ENCODE measurements at regions not wholly inside any gene's neighbourhood (a gene's known extent, or its start where the extent isn't known, plus 50 kb on each side); places are given as distances from the start of the nearest gene placed in this dataset.

DNA sequence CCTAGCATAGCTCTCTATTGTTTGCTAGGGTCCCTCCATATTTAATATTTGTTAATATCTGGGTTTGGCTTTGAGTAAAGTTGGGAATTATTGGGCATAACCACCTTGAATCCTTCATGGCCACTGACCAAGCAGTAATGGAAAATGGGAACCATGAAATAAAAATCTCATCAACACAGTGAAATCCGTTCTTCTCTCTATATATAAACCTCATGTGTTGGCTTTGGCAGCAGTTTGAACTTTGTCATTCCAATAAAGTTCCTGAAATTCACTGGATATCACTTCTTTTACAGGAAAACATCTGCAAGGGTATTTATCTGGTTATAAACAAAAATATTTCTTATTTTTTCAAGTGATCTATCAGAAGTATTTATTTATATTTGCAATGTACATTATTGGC is 93.0 kb upstream of the MPDZ start:
- H3K4me3 ChIP-seq (ENCODE audit: low read depth, low read length): no peak overlapping the region

DNA sequence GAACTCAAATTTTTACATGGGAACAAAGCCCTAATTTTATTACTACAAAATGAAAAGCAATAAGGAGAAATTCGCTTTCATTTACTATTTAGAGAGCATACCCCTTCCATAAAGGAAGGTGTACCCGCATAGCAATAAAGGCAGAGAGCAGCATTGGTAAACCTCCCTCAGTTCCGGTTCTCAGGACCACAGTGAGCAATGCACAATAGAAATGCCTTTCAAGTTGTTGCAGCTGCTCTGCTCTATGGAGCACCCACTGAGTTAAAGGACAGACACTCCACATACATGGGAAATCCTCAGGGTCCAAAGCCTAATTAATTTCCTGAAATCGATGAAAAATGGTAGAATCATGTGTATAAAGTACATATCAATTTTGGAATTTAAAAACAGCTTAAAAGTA is 89.9 kb upstream of the MPDZ start:
- no peak overlapping the region for H3K4me3 ChIP-seq (ENCODE audit: low read depth, low read length)

GRCh38 chr9:13367784-13368183 is 88.3 kb upstream of the MPDZ start:
- H3K4me3 ChIP-seq (ENCODE audit: low read depth, low read length): no peak overlapping the region

DNA sequence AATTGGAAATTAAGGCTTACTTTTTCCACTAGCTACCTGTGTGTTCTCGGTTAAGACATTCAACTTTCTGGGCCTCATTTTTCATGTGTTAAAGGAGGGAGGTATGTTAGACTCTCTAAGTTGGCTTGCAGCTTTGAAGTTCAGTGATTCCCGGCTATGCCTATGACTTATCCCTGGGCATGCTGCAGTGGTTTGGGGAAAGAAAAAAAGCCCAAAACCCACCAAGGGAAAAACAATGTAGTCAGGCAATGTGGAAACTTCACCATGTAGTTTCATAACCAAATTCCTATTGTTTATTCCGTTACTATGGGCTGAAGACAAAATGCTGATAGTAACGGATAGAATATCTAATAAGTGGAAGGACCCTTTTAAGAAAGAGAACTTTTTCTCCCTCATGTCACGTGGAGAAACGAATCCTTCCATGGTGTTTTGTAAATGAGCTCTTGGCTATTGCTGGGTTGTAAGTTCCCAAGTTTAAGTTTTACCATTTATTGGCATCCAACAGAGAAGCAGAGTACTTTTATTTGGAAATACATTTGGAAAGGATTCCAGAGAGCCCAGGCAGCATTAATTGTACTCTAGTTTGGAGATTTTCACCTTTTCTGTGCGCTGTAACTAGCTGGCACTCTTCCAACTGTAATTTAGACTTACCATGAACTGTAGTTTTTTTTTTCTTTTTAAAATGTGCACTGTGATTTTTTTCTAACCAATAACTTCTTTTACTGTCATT is 84.9 kb upstream of the MPDZ start:
- no peak overlapping the region for H3K4me3 ChIP-seq (ENCODE audit: low read depth, low read length)

DNA sequence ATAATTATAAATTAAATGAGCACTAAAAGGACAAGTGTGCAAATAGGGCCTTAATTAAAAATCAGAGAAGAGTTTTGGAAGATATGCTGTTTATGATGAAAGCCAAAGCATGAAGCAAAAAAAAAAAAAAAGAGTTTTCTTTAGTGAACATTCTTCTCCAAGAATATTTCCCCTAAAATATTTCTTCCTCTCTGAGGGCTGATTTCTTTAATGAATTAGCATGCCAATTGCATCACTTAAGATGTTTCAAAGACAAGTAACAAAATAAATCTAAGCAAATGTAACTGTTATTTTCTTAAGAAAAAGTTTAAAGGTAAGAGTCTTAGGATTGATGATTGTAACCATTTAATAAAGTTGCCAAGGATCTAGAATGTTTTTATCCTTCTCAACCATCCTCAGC is 81.6 kb upstream of the MPDZ start:
- H3K4me3 ChIP-seq (ENCODE audit: low read depth, low read length): no peak overlapping the region

- H3K4me3 ChIP-seq (ENCODE audit: low read depth, low read length): no peak overlapping the region
These were observed 80.7 kb upstream of the MPDZ start for GRCh38 chr9:13360188-13360587.

DNA sequence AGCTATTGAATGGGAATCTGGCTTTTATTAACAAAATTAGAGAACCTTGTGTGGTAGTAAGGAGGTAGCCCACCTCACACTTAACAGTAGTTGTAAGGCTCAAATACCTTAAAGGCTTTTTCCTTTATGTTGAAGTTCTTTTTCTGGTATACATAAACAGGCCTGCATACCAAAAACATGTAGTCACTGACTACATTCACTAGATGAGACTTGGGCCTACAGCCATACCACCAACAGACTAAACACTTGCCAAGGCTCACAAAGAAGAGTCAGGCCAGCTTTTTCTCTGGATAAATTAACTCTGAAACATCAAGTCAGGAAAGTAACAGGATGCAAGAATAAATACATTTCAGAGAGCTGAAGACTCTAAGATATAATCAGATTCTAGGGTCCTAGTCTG is 78.6 kb upstream of the MPDZ start:
- no peak overlapping the region for H3K4me3 ChIP-seq (ENCODE audit: low read depth, low read length)

GRCh38 chr9:13354733-13355132 is 75.2 kb upstream of the MPDZ start:
- H3K4me3 ChIP-seq (ENCODE audit: low read depth, low read length): no peak overlapping the region

DNA sequence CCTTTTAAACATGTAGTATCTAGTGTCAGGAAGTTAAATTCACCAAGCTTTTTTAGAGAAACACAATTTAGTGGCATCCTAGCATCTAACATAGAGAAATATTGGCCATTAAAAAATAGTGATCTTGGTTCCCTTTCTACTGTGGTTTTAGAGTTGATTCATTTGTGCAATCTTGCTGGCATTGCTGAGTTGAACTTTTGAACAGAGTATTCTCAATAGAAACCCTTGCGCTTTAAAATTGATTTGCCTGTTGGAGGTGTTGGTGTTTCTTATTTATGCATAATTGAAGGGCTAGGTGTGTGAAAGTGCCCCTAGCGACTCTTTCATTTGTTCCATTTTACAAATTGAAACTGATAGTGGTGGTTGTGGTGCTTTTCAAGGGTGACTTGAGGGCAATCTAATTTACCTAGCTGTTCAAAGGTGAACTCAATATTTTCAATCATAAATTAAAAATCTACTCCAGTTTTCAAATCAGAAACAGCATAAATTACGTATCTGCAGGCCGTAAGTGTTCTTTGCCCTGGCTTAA is 73.0 kb upstream of the MPDZ start:
- H3K4me3 ChIP-seq (ENCODE audit: low read depth, low read length): no peak overlapping the region

DNA sequence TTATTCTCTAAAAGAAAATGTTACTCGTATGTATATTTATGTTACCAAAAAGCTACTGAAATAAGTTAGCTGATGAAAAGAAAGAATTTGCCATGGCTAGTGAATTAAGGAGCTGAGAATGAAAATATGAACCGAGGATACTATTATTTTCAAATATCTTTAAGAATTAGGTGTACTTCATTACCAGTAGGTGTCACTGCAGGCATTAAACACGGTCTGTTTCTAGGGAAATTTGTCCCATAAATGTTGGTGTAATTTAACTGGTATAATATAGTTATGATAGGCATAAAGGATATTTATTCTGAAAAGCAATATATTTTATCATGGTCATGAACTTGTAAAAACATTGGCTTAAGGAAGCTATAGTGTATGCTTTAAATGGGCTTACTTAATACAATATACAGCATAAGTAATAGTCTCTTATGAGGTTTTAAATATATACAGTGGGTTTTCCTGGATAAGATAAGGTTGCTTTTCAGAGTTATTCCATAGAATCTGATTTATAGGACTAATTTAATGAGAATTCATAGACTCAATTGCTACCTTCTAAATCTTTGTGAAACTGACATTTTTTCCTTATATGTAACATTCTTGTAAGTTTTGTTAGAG is 72.4 kb upstream of the MPDZ start:
- H3K4me3 ChIP-seq (ENCODE audit: low read depth, low read length): no peak overlapping the region

DNA sequence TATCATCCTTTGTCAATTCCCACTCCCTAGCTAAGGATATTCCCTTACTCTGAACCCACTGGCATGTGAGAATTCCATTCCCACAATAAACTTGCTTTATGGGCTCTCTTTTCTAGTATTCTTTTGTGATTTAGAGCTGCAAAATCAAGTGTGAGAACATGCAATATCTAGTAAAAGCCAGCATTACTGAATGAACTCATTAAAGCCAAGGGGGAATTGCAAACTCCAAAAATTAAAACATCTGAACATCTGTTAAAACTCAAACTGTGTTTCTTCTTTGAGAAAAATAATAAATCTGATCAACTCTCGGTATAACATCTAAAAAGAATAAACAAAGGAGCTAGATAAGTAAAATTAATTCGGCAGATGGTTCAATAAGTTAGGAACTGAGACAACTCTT is 53.1 kb upstream of the MPDZ start:
- H3K4me3 ChIP-seq (ENCODE audit: low read depth, low read length): no peak overlapping the region

- no peak overlapping the region for H3K4me3 ChIP-seq (ENCODE audit: low read depth, low read length)
These were observed 51.8 kb upstream of the MPDZ start for GRCh38 chr9:13331320-13331719.

DNA sequence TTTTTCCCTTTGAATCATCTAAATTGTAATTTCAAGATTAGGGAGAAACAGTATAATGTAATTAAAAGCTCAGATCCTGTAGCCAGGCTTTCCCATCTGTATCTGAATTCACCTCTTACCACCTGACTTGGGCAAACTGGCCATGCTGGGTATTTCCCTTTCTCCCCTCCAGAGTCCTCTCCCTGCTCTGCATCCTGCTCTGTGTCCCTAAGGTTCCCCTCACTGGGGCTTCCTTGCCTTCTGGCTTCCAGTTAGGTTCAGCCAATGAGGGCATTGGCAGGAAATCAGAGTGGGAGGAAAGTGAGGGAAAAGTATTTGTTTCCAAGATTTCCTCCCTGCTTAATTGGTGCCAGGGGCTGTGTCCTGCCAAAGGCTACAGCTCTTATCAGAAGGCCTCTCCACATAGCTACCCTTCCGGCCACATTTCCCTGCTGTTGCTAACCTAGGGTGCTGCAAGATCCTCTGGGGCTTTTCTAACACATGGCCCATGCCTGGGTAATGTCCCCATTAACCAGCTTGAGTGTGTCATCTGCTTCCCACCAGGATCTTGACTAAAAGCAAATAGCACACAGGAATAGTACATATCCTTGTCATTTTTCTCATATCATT is 51.0 kb upstream of the MPDZ start:
- H3K4me3 ChIP-seq (ENCODE audit: low read depth, low read length): no peak overlapping the region

Data from iPS-11a (cell line).